Activated T-cell treated with anti-CD3 and anti-CD28 coated beads for 4 hours (primary cell): ENCODE measurements at regions not wholly inside any gene's neighbourhood (a gene's known extent, or its start where the extent isn't known, plus 50 kb on each side); places are given as distances from the start of the nearest gene placed in this dataset.
"Not testable (repeated sequence)": the region's sequence is repeated elsewhere in the genome, so short reads cannot be mapped to it uniquely, and the experiment has no call there.

Experiments
- DNase-seq: peaks from one replicate; pipeline ENCODE4 v3.0.0-alpha.2; 2020

DNA sequence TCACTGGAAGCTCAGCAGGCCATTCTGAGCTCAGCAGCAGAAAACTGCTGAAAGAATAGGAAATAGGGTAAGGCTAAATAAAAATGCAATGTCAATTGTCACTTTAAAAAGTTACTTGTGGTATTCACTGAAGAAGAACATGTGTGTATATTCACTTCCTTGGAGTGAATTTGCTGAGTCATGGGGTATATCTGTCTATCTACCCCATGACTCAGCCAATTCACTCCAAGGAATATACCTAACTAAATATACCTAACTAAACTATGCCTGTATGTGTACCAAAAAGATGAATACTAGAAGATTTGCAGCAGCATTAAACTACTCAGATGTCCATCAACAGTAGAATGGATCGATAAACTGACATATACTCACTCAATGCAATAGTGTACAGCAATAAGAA lies 69.5 kb upstream of the KCNAB1 start:
- DNase-seq, result no peak

DNA sequence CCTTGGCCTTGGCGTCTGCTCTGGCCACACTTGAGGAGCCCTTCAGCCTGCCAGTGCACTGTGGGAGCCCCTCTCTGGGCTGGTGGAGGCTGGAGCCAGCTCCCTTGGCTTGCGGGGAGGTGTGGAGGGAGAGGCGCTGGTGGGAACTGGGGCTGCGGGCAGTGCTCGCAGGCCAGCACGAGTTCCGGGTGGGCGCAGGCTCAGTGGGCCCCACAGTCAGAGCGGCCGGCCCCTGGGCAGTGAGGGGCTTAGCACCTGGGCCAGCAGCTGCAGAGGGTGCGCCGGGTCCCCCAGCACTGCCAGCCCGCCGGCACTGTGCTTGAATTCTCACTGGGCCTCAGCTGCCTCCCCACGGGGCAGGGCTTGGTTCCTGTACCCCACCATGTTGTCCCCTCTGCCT lies 68.7 kb upstream of the KCNAB1 start:
- DNase-seq, result no peak

DNA sequence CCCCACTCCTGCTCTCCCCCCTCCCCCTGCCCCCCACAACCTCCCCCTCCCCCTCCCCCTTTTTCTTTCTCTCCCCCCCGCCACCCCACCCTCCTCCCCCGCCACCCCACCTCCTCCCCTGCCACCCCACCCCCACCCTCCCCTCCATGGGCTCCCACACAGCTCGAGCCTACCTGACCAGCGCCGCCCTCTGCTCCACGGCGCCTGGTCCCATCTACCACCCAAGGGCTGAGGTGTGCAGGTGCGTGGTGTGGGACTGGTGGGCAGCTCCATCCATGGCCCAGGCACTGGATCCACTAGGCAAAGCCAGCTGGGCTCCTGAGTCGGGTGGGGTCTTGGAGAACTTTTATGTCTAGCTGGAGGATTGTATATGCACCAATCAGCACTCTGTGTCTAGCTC lies 68.3 kb upstream of the KCNAB1 start:
- DNase-seq, result no peak

DNA sequence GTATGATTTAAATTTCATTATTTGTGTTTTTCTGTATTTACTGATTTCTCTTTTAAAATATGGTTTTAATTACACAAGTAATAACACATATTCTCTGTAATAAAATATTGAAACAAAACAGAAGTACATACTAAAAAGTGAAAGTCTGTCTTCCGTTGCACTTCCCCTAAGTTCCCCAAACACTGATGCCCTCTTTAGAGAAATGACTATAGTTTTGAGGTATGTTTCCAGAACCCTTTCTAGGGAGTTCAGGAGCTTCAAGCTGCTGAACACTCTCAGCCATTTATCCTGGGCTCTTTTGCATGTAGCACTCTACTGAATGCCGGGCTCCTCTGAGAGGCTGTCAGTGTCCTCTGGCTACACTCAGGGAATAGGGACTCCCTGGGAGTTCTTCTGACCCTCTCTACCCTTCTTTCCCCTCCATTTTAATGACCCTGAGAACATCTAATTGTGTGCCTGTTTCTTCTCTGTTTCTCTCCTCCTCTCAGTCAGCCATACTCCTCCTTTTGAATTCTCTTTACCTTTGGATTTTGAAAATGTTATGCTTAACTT lies 60.4 kb upstream of the KCNAB1 start:
- DNase-seq, result no peak

DNA sequence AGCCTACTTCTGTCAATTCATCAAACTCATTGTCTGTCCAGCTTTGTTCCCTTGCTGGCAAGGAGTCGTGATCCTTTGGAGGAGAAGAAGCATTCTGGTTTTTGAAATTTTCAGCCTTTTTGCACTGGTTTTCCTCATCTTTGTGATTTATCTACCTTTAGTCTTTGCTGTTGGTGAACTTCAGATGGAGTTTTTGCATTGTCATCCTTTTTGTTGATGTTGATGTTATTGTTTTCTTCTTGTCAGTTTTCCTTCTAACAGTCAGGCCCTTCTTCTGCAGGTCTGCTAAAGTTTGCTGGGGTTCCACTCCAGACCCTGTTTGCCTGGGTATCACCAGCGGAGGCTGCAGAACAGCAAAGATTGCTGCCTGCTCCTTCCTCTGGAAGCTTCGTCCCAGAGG lies 52.2 kb upstream of the KCNAB1 start:
- DNase-seq, result not testable (repeated sequence)

DNA sequence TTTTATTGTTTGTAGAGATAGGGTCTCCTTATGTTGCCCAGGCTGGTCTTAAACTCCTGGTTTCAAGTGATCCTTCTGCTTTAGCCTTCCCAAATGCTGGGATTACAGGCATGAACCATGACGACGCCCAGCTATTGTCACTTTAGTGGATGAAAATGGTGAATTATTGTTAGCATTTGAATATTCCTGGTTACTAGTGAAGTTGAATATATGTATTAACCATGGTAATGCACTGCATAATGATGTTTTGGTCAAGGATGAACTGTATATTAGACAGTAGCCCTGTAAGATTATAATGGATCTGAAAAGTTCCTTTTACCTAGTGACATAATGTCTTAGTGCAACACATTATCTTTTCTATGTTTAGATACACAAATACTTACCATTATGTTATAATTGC lies 50.4 kb upstream of the KCNAB1 start:
- DNase-seq, result no peak
